ENCODE measurements at regions not wholly inside any gene's neighbourhood (a gene's known extent, or its start where the extent isn't known, plus 50 kb on each side); places are given as distances from the start of the nearest gene placed in this dataset.

- in situ Hi-C loops (cut with HindIII; ENCODE audit: extremely low pct_ligation_motif_present, low pct_unique_long_range_greater_than_20kb) (no loop called here), intact Hi-C loops (cut with micrococcal nuclease; ENCODE audit: unreplicated experiment) (no loop called here)
- TF ChIP-seq NR0B2 (CRISPR knock-in tag; IDR thresholded peaks at IDR 0.05) (no peak), SMYD3 (CRISPR knock-in tag; IDR thresholded peaks at IDR 0.05) (no peak), LRRFIP1 (CRISPR knock-in tag; conservative IDR thresholded peaks at IDR 0.05) (no peak), EEA1 (CRISPR knock-in tag; IDR thresholded peaks at IDR 0.05; ENCODE audit: borderline replicate concordance) (no peak), ZSCAN20 (CRISPR knock-in tag; IDR thresholded peaks at IDR 0.05; ENCODE audit: borderline replicate concordance) (no peak), SIX4 (CRISPR knock-in tag; IDR thresholded peaks at IDR 0.05) (no peak), MIER3 (CRISPR knock-in tag; IDR thresholded peaks at IDR 0.05; ENCODE audit: borderline replicate concordance) (no peak), ZNF10 (CRISPR knock-in tag; IDR thresholded peaks at IDR 0.05; ENCODE audit: borderline replicate concordance, low read depth) (no peak)
- H3K79me2 ChIP-seq (ENCODE audit: insufficient read depth, low read length) = no peaks in the 10 kb centered on the region
- 17% methylated on average over 1 of the region's 1 CpG for WGBS (ENCODE audit: low lambda C conversion rate)
- POLR2A ChIA-PET = no interaction called here
- no peak overlapping the region for H3K9ac ChIP-seq (ENCODE audit: insufficient read depth, low read depth, low read length)
- no peak overlapping the region for H3K4me3 ChIP-seq (replicated peaks in 1 of 3; ENCODE audit: insufficient read depth in 1 of 3, low read depth in 2 of 3, low read length in 3 of 3)
- H3K36me3 ChIP-seq (replicated peaks in 1 of 2; ENCODE audit: control insufficient read depth in 1 of 2, insufficient read depth in 2 of 2, low read length in 2 of 2) = no peaks in the 10 kb centered on the region
- ATAC-seq = no peak
- CTCF ChIA-PET (ENCODE audit: low intra/inter-chr PET ratio, low total read pairs) = no interaction called here
- H4K20me1 ChIP-seq (ENCODE audit: insufficient read depth, low read length) = no peaks in the 10 kb centered on the region
- FAIRE-seq = no peak
- no peak overlapping the region for H3K4me2 ChIP-seq (ENCODE audit: low read depth, low read length)
- H3K27ac ChIP-seq (ENCODE audit: extremely low read length, insufficient read depth, low read length) = no peak overlapping the region
- no peaks in the 10 kb centered on the region for H3K9me3 ChIP-seq (ENCODE audit: low read length)
- H2AFZ ChIP-seq (ENCODE audit: low read length) = no peak overlapping the region
- no peak for DNase-seq (ENCODE audit: low spot score)
- BruUV-seq (replicated peaks) = no TSS peak
- H3K4me1 ChIP-seq (ENCODE audit: insufficient read depth, low read length) = no peaks in the 10 kb centered on the region
- H3K27me3 ChIP-seq (ENCODE audit: control insufficient read depth in 1 of 2, insufficient read depth in 2 of 2, low read length in 2 of 2) = no peaks in the 10 kb centered on the region
Observed at GRCh38 chr7:110358028-110358427, 732.9 kb upstream of the LRRN3 start.
